Gastrocnemius medialis (tissue), 4 donors: ENCODE measurements at regions not wholly inside any gene's neighbourhood (a gene's known extent, or its start where the extent isn't known, plus 50 kb on each side); places are given as distances from the start of the nearest gene placed in this dataset.

Source experiments
- POLR2A ChIP-seq, 2 donors: fragments of 450-650 bp; IDR thresholded peaks; one replicate each; pipeline ENCODE4 v1.6.1; 2017; ENCODE audit warnings: antibody characterized with exemption in 2 of 2, mild to moderate bottlenecking in 2 of 2, moderate library complexity in 2 of 2
- TF ChIP-seq, protein P1 (sequence below), 5 experiments: fragments of 450-650 bp in 3 of 5; fragments of 200-600 bp in 2 of 5; sonication (generic) in 2 of 5; IDR thresholded peaks in 4 of 5; conservative IDR thresholded peaks in 1 of 5; 1 replicate in 4 of 5; 2 replicates in 1 of 5; pipeline ENCODE4 v1.5.1; 2016 to 2019; ENCODE audit warnings: antibody characterized with exemption in 5 of 5, mild to moderate bottlenecking in 3 of 5, moderate library complexity in 3 of 5

DNA sequence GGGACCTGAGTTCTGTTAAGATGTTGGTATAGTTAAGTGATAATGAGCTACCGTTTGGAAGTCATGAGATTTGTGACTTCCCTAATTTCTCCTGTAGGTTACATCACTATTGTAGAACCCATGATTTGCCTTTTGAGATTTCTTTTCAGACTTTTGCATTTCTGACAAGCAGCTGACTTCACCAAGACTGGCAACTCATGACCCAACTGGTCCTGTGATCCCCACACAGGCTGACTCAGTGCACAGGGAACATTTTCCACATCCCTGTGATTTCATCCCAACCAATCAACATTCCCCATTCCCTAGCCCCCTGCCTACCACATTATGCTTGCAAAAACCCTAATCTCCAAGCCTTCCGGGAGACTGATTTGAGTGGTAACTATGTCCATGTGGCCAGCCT is 242.1 kb upstream of the PDZRN3 start:
- TF ChIP-seq, protein P1, sequence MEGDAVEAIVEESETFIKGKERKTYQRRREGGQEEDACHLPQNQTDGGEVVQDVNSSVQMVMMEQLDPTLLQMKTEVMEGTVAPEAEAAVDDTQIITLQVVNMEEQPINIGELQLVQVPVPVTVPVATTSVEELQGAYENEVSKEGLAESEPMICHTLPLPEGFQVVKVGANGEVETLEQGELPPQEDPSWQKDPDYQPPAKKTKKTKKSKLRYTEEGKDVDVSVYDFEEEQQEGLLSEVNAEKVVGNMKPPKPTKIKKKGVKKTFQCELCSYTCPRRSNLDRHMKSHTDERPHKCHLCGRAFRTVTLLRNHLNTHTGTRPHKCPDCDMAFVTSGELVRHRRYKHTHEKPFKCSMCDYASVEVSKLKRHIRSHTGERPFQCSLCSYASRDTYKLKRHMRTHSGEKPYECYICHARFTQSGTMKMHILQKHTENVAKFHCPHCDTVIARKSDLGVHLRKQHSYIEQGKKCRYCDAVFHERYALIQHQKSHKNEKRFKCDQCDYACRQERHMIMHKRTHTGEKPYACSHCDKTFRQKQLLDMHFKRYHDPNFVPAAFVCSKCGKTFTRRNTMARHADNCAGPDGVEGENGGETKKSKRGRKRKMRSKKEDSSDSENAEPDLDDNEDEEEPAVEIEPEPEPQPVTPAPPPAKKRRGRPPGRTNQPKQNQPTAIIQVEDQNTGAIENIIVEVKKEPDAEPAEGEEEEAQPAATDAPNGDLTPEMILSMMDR (IDR thresholded peaks at IDR 0.05 in 4 of 5, conservative IDR thresholded peaks at IDR 0.05 in 1 of 5) = no peak
- TF ChIP-seq POLR2A (IDR thresholded peaks at IDR 0.05) = no peak
